Gastrocnemius medialis (tissue), 4 donors: ENCODE measurements at regions not wholly inside any gene's neighbourhood (a gene's known extent, or its start where the extent isn't known, plus 50 kb on each side); places are given as distances from the start of the nearest gene placed in this dataset.

ENCODE experiments used
- ATAC-seq, 2 donors: fragments of 150-250 bp; one replicate each; pipeline ENCODE4 v1.9.1; 2016
- DNase-seq, 2 donors: peaks; one replicate each; pipeline ENCODE4 v3.0.0-alpha.2; 2019
- H3K27ac ChIP-seq, 4 donors: fragments of 200-600 bp; sonication (generic); 1 replicate in 1 of 4; 2 replicates in 3 of 4; pipeline ENCODE4 v1.5.1; 2016 to 2018; ENCODE audit warnings: mild to moderate bottlenecking in 2 of 4, moderate library complexity in 1 of 4
- H3K27me3 ChIP-seq, 3 donors: fragments of 200-600 bp; sonication (generic) in 2 of 3; 1 replicate in 1 of 3; 2 replicates in 2 of 3; pipeline versions ENCODE4 v1.5.1 to v1.6.0; 2016 to 2019; ENCODE audit warnings: mild to moderate bottlenecking in 1 of 3, moderate library complexity in 1 of 3
- H3K36me3 ChIP-seq, 2 donors: fragments of 200-600 bp; sonication (generic) in 1 of 2; one replicate each; pipeline ENCODE4 v1.5.1; 2017 to 2018
- H3K4me1 ChIP-seq, 2 donors: fragments of 200-600 bp; sonication (generic) in 1 of 2; one replicate each; pipeline ENCODE4 v1.5.1; 2016 to 2017; ENCODE audit warnings: mild to moderate bottlenecking in 2 of 2
- H3K4me3 ChIP-seq, 4 donors: fragments of 200-600 bp; sonication (generic) in 3 of 4; 1 replicate in 1 of 4; 2 replicates in 3 of 4; pipeline ENCODE4 v1.5.1; 2016 to 2019; ENCODE audit warnings: mild to moderate bottlenecking in 2 of 4
- H3K9me3 ChIP-seq, 3 donors: fragments of 200-600 bp; sonication (generic) in 2 of 3; 1 replicate in 1 of 3; 2 replicates in 2 of 3; pipeline ENCODE4 v1.5.1; 2016 to 2019
- POLR2A ChIP-seq, 2 donors: fragments of 450-650 bp; IDR thresholded peaks; one replicate each; pipeline ENCODE4 v1.6.1; 2017; ENCODE audit warnings: antibody characterized with exemption in 2 of 2, mild to moderate bottlenecking in 2 of 2, moderate library complexity in 2 of 2
- in situ Hi-C, 4 donors: fragments of 200-750 bp; cut with MboI; loops; one replicate each; pipeline versions ENCODE4 v1.15.0 to v1.8.0; 2017; ENCODE audit warnings: low sequenced_read_pairs in 4 of 4
- intact Hi-C: fragments of 100-400 bp; cut with DNase I; formaldehyde crosslinking; loops from one replicate; pipeline ENCODE4 v1.15.1; 2023; ENCODE audit warnings: low total_unique reads
- TF ChIP-seq, protein P1 (sequence below), 5 experiments: fragments of 450-650 bp in 3 of 5; fragments of 200-600 bp in 2 of 5; sonication (generic) in 2 of 5; IDR thresholded peaks in 4 of 5; conservative IDR thresholded peaks in 1 of 5; 1 replicate in 4 of 5; 2 replicates in 1 of 5; pipeline ENCODE4 v1.5.1; 2016 to 2019; ENCODE audit warnings: antibody characterized with exemption in 5 of 5, mild to moderate bottlenecking in 3 of 5, moderate library complexity in 3 of 5

- Histone ChIP-seq H3K9me3 (no peaks in the 10 kb centered on the region), H3K36me3 (no peaks in the 10 kb centered on the region), H3K4me3 (no peak overlapping the region), H3K27ac (no peak overlapping the region), H3K4me1 (no peaks in the 10 kb centered on the region), H3K27me3 (peaks cover 0 to 3% (median 0%) of the 10 kb centered on the region in 3 donors)
- DNase-seq, result no peak
- in situ Hi-C loops, result no loop called here
- intact Hi-C loops, result no loop called here
- no peak for ATAC-seq
- TF ChIP-seq, protein P1, sequence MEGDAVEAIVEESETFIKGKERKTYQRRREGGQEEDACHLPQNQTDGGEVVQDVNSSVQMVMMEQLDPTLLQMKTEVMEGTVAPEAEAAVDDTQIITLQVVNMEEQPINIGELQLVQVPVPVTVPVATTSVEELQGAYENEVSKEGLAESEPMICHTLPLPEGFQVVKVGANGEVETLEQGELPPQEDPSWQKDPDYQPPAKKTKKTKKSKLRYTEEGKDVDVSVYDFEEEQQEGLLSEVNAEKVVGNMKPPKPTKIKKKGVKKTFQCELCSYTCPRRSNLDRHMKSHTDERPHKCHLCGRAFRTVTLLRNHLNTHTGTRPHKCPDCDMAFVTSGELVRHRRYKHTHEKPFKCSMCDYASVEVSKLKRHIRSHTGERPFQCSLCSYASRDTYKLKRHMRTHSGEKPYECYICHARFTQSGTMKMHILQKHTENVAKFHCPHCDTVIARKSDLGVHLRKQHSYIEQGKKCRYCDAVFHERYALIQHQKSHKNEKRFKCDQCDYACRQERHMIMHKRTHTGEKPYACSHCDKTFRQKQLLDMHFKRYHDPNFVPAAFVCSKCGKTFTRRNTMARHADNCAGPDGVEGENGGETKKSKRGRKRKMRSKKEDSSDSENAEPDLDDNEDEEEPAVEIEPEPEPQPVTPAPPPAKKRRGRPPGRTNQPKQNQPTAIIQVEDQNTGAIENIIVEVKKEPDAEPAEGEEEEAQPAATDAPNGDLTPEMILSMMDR (IDR thresholded peaks at IDR 0.05 in 4 of 5, conservative IDR thresholded peaks at IDR 0.05 in 1 of 5), result no peak
- TF ChIP-seq POLR2A (IDR thresholded peaks at IDR 0.05), result no peak
Measured at GRCh38 chr10:128996092-128996491, 470.9 kb upstream of the MGMT start.

GRCh38 chr10:128998101-128998805, 468.8 kb upstream of the MGMT start:
- Histone ChIP-seq H3K27ac (no peak overlapping the region), H3K9me3 (no peaks in the 10 kb centered on the region), H3K36me3 (no peaks in the 10 kb centered on the region), H3K4me1 (no peaks in the 10 kb centered on the region), H3K27me3 (peaks cover 0 to 3% (median 0%) of the 10 kb centered on the region in 3 donors), H3K4me3 (no peak overlapping the region)
- TF ChIP-seq POLR2A (IDR thresholded peaks at IDR 0.05), result no peak
- TF ChIP-seq, protein P1 (IDR thresholded peaks at IDR 0.05 in 4 of 5, conservative IDR thresholded peaks at IDR 0.05 in 1 of 5), result no peak
- in situ Hi-C loops, result no loop called here
- intact Hi-C loops, result no loop called here
- no peak for DNase-seq
- no peak for ATAC-seq

DNA sequence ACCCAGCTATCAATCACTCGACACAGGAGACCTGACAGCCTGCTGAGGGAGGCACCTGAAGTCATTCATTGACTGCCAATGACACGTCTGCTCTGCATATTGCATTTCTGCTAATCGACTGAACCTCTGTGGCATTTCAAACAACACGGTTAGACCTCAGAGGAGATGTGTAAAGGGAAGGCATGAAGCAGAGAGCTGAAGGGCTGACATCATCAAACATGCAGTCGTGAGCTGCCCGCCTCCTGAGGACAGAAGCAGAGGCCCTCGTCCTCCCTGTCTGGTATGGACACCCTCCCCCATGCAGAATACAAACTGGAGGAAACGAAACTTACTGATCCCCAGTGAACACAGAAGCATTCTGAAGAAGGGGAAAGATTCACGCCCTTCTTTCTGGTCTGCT, 462.6 kb upstream of the MGMT start:
- peaks cover 0 to 3% (median 0%) of the 10 kb centered on the region in 3 donors for H3K9me3 ChIP-seq
- H3K27ac ChIP-seq, result no peak overlapping the region
- DNase-seq (no peak), ATAC-seq (no peak)
- H3K4me3 ChIP-seq, result no peak overlapping the region
- TF ChIP-seq, protein P1 (IDR thresholded peaks at IDR 0.05 in 4 of 5, conservative IDR thresholded peaks at IDR 0.05 in 1 of 5), result no peak
- no peak for TF ChIP-seq POLR2A (IDR thresholded peaks at IDR 0.05)
- H3K36me3 ChIP-seq, result no peaks in the 10 kb centered on the region
- no peaks in the 10 kb centered on the region for H3K27me3 ChIP-seq
- no peaks in the 10 kb centered on the region for H3K4me1 ChIP-seq
- in situ Hi-C loops (no loop called here), intact Hi-C loops (no loop called here)

- Histone ChIP-seq H3K4me3 (no peak overlapping the region), H3K27ac (no peak overlapping the region), H3K36me3 (no peaks in the 10 kb centered on the region), H3K27me3 (no peaks in the 10 kb centered on the region), H3K9me3 (peaks cover 0 to 3% (median 0%) of the 10 kb centered on the region in 3 donors), H3K4me1 (no peaks in the 10 kb centered on the region)
- in situ Hi-C loops (no loop called here), intact Hi-C loops (no loop called here)
- ATAC-seq, result no peak
- TF ChIP-seq, protein P1 (IDR thresholded peaks at IDR 0.05 in 4 of 5, conservative IDR thresholded peaks at IDR 0.05 in 1 of 5), result no peak
- no peak for TF ChIP-seq POLR2A (IDR thresholded peaks at IDR 0.05)
- DNase-seq, result no peak
Measured at GRCh38 chr10:129005080-129005479, 462.0 kb upstream of the MGMT start.

DNA sequence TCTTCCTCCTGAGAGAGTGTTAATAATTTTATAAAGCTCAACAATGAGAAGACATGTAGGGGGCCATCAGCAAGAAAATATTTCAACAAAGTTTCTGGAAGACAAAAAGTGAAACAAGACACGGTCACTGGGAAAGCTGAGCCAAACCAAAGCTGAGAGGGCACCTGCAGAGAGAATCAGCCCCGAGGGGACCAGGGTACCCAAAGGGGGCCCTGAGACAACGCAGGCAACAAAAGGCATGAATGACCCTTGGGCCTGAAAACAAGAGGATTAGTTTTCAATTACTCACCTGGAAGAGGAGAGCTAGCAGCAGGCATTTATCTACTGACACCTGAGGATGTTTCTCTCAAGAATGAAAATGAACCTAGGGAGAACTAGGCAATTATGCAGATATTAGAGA, 461.2 kb upstream of the MGMT start:
- H3K27me3 ChIP-seq, result no peaks in the 10 kb centered on the region
- in situ Hi-C loops (no loop called here), intact Hi-C loops (no loop called here)
- no peak overlapping the region for H3K27ac ChIP-seq
- TF ChIP-seq, protein P1 (IDR thresholded peaks at IDR 0.05 in 4 of 5, conservative IDR thresholded peaks at IDR 0.05 in 1 of 5), result no peak
- no peak for TF ChIP-seq POLR2A (IDR thresholded peaks at IDR 0.05)
- H3K9me3 ChIP-seq, result peaks cover 0 to 3% (median 0%) of the 10 kb centered on the region in 3 donors
- no peak for DNase-seq
- H3K4me1 ChIP-seq, result no peaks in the 10 kb centered on the region
- ATAC-seq, result no peak
- H3K36me3 ChIP-seq, result no peaks in the 10 kb centered on the region
- H3K4me3 ChIP-seq, result no peak overlapping the region
